Ovary (tissue), 3 donors: ENCODE measurements at regions not wholly inside any gene's neighbourhood (a gene's known extent, or its start where the extent isn't known, plus 50 kb on each side); places are given as distances from the start of the nearest gene placed in this dataset.

Experiments
- CTCF ChIP-seq, 3 donors: fragments of 450-650 bp in 2 of 3; fragments of 200-600 bp in 1 of 3; IDR thresholded peaks; one replicate each; pipeline versions ENCODE4 v1.5.1 to v1.8.0; 2016 to 2022; ENCODE audit warnings: antibody characterized with exemption in 3 of 3, mild to moderate bottlenecking in 1 of 3
- POLR2A ChIP-seq: fragments of 450-650 bp; IDR thresholded peaks from one replicate; pipeline ENCODE4 v1.6.1; 2017; ENCODE audit warnings: antibody characterized with exemption, mild to moderate bottlenecking, moderate library complexity
- donor health status: DM: no; HTN: no; CAD: no.

DNA sequence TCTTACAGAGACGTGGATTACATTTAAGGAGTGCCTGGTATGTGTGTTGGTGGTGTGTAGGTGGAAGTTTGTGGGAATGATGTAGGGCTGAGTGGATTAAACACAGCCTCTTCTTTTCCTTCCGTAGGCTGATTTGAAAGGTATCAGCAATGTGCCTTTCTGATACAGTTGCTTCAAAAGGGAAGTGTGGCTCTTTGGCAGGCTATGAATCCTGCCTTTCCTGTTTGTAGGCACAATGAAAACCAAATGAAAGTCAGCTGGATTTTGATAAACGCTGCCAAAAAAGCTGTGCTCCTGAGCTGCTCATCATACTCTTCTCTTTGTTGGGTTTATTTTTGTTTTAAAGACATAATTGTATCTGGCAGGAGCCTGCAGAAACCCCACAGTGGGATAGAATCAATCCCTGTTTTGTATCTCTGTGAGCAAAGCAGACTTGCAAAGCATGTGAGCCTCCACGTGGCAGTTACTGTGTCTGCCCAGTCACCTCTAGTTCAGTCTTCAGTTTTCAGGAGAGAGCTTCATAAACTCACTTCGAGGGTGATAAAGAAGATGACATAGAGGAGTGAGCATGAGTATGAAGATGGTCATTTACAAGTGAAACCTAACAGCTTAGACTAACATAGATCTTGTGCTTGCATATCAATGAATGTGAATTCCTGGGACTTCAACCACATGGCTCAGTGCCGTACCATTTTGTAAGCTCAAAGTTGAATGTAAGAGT is 655.7 kb upstream of the KIRREL3 start:
- TF ChIP-seq CTCF (IDR thresholded peaks at IDR 0.05) (no peak), POLR2A (no peak)
